Activated CD4-positive, alpha-beta T cell treated with anti-CD3 and anti-CD28 coated beads, Interleukin-2, amount 50 U/mL, for 16 hours (primary cell): ENCODE measurements at regions not wholly inside any gene's neighbourhood (a gene's known extent, or its start where the extent isn't known, plus 50 kb on each side); places are given as distances from the start of the nearest gene placed in this dataset.

Source experiments
- DNase-seq: peaks from one replicate; pipeline ENCODE4 v3.0.0-alpha.2; 2020

DNA sequence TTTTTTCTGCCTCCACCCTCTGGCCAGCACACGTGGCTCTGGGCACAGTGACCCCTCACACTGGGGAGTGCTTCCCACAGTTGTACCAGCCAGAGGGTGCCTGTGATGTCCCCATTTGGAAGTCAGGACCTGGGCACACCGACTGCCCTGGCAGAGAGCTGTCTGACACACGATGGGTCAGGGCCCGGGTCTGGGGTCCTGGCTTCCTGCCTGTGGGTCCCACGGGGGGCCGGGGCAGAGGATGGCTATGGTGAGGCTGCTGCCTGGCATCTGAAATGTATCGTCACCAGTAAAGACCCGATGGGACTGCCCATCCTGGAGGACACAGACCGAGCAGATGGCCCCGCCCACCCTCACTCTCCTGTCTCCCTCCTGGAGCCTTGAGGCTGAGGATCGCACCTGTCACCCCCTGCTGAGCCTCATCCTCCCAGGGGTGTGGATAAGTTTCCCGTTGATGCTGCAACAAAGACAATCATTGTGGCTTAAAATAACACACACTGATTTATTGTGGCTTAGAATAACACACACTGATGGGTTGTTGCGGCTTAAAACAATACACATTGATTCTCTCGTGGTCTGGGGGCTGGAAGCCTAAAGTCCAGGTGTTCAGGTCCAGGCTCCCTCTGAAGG lies 88.8 kb upstream of the TTC34 start:
- DNase-seq: no peak

GRCh38 chr1:2891923-2892448 lies 90.5 kb upstream of the TTC34 start:
- no peak for DNase-seq

DNA sequence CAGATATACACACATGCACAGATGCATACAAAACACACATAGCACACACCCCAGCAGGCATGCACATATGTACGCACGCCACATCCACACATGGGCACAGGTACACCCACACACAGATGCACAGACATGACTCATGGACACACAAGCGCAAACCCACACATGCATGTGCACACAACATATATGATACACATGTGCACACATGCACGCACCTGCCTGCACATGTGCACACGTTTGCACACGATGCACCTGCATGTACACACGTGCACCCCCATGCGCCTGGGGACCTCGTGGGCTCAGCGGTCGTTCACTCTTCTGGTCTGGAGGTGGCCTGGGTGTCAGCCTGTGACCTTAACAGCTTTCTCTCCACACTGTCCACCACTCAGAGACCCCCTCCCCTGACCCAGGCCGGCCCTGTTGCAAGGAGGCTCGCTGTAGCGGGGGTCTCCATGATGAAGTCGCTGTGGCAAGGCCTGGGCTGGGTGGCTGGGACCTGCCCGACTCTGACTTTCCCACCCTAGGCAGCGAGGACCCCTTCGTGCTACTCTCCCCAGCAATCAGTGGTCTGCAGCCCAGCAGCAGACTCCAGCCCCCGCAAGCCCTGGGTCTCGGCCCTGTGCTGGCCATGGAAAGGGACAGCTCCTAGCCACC lies 92.1 kb upstream of the TTC34 start:
- no peak for DNase-seq

DNA sequence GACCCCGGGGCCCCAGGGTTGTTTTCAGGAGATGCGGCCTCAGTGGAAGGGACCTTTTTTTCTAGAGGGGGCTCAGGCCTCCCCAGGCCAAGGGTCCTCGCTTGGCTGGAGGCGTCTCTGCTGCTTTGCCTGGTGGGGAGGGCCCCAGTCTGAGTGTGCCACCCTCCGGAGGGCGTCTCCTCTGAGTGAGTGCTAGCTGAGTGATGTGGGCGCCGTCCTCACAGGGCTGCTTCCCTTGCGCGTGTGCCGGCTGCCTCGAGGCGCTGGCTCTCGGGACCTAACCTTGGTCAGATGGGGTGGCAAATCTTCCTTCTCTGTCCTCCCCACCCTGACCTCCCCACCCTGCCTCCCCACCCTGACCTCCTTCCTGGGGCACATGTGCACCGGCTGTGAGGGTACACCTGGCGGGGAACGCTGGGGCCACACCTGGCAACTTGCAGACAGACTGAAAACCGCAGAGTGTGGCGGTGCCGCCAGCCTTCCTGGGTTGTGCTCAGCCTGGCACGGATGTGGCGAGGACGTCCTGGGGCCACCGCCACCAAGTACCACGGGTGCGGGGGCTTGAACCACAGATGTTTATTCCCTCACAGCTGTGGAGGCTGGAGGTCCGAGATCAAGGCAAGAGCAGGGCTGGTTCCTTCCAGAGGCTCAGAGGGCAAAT lies 93.0 kb upstream of the TTC34 start:
- no peak for DNase-seq

DNA sequence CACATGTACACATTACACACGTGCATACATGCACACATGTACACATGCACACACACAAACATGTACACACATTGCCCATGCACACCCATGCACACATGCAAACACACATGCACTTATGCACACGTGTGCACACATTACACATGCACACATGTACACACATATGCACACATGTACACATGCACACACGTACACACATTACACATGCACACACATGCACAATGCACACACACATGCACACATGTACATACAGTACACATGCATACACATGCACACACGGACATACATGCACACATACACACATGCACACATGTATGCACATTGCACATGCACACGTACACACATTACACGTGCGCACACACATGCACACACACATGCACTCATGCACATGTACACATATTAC lies 95.3 kb upstream of the TTC34 start:
- no peak for DNase-seq

DNA sequence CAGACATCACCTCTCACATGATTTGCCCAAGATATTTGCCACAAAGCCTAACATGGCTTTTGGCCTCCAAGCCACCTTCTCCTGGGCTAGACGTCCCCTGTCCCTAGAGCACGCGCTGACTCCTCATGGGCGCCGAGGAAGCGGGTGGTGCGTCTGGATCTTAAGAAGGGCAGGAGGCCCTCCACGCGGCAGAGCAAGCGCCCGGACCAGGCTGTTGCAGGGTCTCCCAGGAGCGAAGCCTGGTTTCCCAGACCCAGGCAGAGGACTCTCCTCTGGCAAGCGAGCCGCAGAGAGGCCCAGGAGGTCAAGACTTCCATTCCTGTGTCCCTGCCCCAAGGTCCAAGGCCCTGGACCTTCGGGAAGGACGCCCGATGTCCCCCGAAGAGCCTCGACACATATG lies 101.7 kb upstream of the TTC34 start:
- DNase-seq: no peak

DNA sequence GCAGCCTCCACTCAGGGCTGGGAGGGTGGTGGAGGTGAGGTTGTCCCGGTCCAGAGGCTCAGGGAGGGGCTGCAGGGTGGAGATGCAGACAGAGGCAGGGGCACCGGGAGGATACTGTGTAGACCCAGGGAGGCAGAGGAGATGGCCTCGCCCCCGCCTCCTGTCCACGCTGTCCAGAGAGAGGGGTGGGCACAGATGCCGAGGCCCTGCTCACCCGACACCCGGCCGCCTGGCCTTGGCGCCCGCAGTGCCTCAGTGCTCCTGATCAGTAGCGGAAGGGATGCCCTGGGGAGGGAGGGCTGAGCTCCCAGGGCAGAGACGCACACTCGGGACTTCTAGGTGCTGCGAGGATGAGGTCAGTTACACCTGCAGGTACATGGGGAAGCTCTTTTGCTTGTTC lies 102.7 kb upstream of the TTC34 start:
- DNase-seq: no peak

- DNase-seq: no peak
These were observed 103.9 kb upstream of the TTC34 start for GRCh38 chr1:2905356-2905755.

- no peak for DNase-seq
These were observed 104.6 kb upstream of the TTC34 start for GRCh38 chr1:2906085-2906484.

DNA sequence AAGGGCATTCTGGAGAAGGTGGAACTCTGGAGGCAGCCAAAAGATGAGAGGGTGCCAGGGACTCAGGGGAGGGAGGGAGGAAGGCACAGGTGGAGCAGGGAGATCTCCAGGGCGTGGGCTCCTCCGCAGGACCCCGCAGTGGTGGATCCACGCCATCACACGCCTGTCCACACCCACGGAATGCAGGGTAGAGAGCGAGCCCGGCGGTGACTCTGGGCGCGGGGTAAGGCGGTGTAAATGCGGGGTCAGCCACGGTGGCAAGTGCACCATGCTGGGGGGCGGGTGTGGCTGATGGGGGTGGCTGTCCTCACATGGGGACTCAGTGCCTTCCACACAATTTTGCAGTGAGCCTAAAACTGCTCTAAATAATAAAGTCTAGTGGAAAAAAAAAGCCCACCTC lies 105.1 kb upstream of the TTC34 start:
- no peak for DNase-seq

- DNase-seq: no peak
These were observed 105.6 kb upstream of the TTC34 start for GRCh38 chr1:2907051-2907450.

DNA sequence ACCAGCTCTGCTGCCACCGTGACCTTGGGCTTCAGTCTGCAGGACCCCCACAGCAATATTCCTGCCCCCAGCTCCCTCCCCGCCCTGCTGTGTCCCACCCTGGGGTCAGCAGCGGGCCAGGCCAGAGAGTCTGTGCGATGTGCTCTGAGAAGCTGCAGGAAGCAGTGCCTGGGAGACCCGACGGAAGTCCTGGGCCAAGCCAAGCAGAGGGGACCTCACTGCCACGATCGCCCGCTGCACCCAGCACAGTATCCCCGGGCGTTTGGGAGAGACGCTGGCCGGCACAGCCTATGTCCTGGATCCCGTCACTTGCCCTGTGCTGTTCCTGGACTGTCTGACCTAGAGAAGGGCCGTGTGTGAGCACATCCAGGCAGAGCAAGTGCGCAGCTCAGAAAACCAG lies 106.6 kb upstream of the TTC34 start:
- DNase-seq: no peak

GRCh38 chr1:2908561-2908960 lies 107.1 kb upstream of the TTC34 start:
- DNase-seq: no peak

DNA sequence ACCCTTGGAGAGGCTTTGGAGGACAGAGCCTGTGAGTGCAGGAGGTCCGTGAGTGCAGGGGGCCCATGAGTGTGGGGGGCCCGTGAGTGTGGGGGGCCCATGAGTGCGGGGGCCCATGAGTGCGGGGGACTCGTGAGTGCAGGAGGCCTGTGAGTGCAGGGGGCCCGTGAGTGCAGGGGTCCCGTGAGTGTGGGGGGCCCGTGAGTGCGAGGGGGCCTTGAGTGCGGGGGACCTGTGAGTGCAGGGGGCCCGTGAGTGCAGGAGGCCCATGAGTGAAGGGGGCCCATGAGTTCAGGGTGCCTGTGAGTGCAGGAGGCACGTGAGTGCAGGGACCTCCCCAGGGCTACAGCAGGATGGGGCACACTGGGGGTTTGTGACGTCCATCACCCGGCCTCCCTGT lies 108.3 kb upstream of the TTC34 start:
- no peak for DNase-seq

GRCh38 chr1:2910211-2910610 lies 108.7 kb upstream of the TTC34 start:
- no peak for DNase-seq

- no peak for DNase-seq
These were observed 109.7 kb upstream of the ACTRT2 start for GRCh38 chr1:2911421-2912178.

DNA sequence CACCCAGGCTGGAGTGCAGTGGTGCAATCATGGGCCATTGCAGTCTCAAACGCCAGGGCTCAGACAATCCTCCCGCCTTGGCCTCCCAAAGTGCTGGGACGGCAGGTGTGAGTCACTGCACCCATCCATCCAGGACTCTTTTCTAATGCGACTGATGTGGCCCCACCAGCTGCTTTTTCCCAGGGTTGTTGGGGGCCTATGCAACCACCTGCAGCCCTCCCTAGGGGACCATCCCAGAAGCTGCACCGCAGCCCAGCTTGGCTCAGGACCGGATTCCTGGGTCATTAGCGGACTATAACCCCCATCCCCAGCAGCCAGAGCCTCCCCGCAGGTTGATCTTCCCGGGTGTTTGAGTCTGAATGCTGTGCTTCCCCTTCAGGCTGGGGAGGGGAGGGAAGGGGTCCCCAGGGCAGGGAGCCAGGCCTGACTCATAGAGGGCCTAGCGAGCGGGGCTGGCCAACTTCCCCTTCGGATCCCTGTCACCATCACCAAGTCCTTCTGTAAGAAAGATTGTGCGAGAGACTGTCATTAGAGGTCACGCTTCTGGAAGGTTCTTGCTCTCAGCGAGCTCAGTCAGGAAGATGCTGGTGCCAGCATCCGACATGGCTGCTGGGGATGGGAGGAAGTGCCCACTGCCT lies 108.7 kb upstream of the ACTRT2 start:
- DNase-seq: no peak

DNA sequence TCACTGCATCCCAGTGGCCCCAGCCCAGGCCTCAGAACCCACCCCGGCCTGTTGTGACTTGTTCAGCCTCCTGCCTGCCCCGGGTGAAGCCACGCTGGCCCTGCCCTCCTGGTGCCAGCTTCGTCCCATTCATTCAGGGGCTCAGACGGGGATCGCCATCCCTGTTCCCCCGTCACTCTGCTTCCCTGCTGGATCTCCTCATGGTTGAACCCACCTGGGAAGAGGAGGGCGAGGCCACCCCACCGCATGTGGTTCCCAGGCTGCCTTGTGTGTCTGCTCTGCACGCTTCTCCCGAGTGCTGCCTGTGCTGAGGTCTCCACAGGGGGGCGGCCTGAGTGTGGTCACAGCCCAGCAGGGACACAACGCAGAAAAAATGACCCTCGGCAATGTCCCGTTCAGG lies 108.2 kb upstream of the ACTRT2 start:
- no peak for DNase-seq

DNA sequence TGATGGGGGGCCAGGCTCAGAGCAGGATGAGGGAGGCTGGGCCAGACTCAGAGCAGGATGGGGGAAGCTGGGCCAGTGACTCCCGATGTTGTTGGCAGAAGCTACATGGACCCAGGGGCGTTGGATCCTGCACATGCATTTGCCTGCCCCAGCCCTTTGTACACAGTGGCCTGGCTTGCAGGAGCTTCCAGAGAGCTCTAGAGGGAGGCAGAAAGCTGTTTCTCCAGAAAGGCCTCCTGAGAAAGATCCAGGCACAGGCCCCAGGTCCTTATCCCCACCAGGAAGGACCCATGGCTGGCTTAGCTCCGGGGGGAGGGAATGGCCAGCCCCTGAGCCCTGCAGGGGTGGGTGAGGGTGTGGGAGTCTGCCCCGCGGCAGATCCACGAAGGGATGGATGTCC lies 106.6 kb upstream of the ACTRT2 start:
- no peak for DNase-seq

GRCh38 chr1:2916153-2916552 lies 105.1 kb upstream of the ACTRT2 start:
- DNase-seq: no peak

GRCh38 chr1:2916706-2917105 lies 104.6 kb upstream of the ACTRT2 start:
- no peak for DNase-seq

GRCh38 chr1:2917284-2917683 lies 104.0 kb upstream of the ACTRT2 start:
- no peak for DNase-seq

- no peak for DNase-seq
These were observed 102.8 kb upstream of the ACTRT2 start for GRCh38 chr1:2918441-2918840.
